ENCODE measurements at regions not wholly inside any gene's neighbourhood (a gene's known extent, or its start where the extent isn't known, plus 50 kb on each side); places are given as distances from the start of the nearest gene placed in this dataset.

- Histone ChIP-seq H3K9me3 (ENCODE audit: control insufficient read depth in 1 of 2, insufficient read depth in 1 of 2, low read depth in 1 of 2, low read length in 2 of 2) (peaks cover 4 to 5% of the 10 kb centered on the region in 2 experiments; a peak in 2 of 4 replicates), H3K27me3 (ENCODE audit: insufficient read depth, low read length) (no peaks in the 10 kb centered on the region), H3K4me3 (replicated peaks in 1 of 2; ENCODE audit: low read depth in 1 of 2, low read length in 2 of 2) (no peak overlapping the region), H2AFZ (ENCODE audit: low read depth, low read length, poor library complexity, severe bottlenecking) (no peak overlapping the region), H3K36me3 (ENCODE audit: control insufficient read depth in 1 of 2, insufficient read depth in 2 of 2, low read length in 2 of 2) (no peaks in the 10 kb centered on the region), H3K79me2 (ENCODE audit: insufficient read depth, low read length) (no peaks in the 10 kb centered on the region), H3K9ac (ENCODE audit: low read length) (no peak overlapping the region), H3K4me2 (ENCODE audit: low read length) (no peak overlapping the region), H4K20me1 (ENCODE audit: insufficient read depth) (no peaks in the 10 kb centered on the region), H3K4me1 (ENCODE audit: control insufficient read depth in 1 of 2, insufficient read depth in 2 of 2, low read length in 2 of 2) (no peaks in the 10 kb centered on the region), H3K9me2 (ENCODE audit: insufficient read depth) (no peaks in the 10 kb centered on the region), H3K27ac (ENCODE audit: low read depth, low read length) (no peak overlapping the region)
- no peak for TF ChIP-seq CBX3 (IDR thresholded peaks at IDR 0.05; ENCODE audit: low read depth)
- no peak for TF ChIP-seq ZFX (IDR thresholded peaks at IDR 0.05)
- TF ChIP-seq, protein P1, sequence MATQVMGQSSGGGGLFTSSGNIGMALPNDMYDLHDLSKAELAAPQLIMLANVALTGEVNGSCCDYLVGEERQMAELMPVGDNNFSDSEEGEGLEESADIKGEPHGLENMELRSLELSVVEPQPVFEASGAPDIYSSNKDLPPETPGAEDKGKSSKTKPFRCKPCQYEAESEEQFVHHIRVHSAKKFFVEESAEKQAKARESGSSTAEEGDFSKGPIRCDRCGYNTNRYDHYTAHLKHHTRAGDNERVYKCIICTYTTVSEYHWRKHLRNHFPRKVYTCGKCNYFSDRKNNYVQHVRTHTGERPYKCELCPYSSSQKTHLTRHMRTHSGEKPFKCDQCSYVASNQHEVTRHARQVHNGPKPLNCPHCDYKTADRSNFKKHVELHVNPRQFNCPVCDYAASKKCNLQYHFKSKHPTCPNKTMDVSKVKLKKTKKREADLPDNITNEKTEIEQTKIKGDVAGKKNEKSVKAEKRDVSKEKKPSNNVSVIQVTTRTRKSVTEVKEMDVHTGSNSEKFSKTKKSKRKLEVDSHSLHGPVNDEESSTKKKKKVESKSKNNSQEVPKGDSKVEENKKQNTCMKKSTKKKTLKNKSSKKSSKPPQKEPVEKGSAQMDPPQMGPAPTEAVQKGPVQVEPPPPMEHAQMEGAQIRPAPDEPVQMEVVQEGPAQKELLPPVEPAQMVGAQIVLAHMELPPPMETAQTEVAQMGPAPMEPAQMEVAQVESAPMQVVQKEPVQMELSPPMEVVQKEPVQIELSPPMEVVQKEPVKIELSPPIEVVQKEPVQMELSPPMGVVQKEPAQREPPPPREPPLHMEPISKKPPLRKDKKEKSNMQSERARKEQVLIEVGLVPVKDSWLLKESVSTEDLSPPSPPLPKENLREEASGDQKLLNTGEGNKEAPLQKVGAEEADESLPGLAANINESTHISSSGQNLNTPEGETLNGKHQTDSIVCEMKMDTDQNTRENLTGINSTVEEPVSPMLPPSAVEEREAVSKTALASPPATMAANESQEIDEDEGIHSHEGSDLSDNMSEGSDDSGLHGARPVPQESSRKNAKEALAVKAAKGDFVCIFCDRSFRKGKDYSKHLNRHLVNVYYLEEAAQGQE (IDR thresholded peaks at IDR 0.05; ENCODE audit: low read depth), result no peak
- no peak for TF ChIP-seq RAD21 (IDR thresholded peaks at IDR 0.05; ENCODE audit: low read depth)
- TF ChIP-seq POLR2A (IDR thresholded peaks at IDR 0.05; ENCODE audit: borderline replicate concordance, extremely low read depth, insufficient read depth, insufficient read length), result no peak
- no peak for TF ChIP-seq EGR1 (IDR thresholded peaks at IDR 0.05; ENCODE audit: low read depth)
- TF ChIP-seq MAX (IDR thresholded peaks at IDR 0.05), result no peak
- TF ChIP-seq JUND (IDR thresholded peaks at IDR 0.05), result no peak
- no peak for TF ChIP-seq EZH2phosphoT487 (IDR thresholded peaks at IDR 0.05; ENCODE audit: borderline replicate concordance)
- no peak for TF ChIP-seq CEBPB (IDR thresholded peaks at IDR 0.05; ENCODE audit: low read depth)
- no peak for TF ChIP-seq YY1 (IDR thresholded peaks at IDR 0.05; ENCODE audit: extremely low read depth, insufficient replicate concordance, low read depth, low read length)
- TF ChIP-seq, protein P2, sequence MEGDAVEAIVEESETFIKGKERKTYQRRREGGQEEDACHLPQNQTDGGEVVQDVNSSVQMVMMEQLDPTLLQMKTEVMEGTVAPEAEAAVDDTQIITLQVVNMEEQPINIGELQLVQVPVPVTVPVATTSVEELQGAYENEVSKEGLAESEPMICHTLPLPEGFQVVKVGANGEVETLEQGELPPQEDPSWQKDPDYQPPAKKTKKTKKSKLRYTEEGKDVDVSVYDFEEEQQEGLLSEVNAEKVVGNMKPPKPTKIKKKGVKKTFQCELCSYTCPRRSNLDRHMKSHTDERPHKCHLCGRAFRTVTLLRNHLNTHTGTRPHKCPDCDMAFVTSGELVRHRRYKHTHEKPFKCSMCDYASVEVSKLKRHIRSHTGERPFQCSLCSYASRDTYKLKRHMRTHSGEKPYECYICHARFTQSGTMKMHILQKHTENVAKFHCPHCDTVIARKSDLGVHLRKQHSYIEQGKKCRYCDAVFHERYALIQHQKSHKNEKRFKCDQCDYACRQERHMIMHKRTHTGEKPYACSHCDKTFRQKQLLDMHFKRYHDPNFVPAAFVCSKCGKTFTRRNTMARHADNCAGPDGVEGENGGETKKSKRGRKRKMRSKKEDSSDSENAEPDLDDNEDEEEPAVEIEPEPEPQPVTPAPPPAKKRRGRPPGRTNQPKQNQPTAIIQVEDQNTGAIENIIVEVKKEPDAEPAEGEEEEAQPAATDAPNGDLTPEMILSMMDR (IDR thresholded peaks at IDR 0.05 in 2 of 3, conservative IDR thresholded peaks at IDR 0.05 in 1 of 3; ENCODE audit: borderline replicate concordance in 1 of 3, insufficient read depth in 1 of 3, low read depth in 2 of 3, low read length in 2 of 3), result no peak
- no peak for TF ChIP-seq ZNF274 (IDR thresholded peaks at IDR 0.05; ENCODE audit: low read depth, low read length)
- no peak for TF ChIP-seq ELF1 (IDR thresholded peaks at IDR 0.05; ENCODE audit: borderline replicate concordance, low read depth)
- no peak for TF ChIP-seq ZBTB33 (IDR thresholded peaks at IDR 0.05; ENCODE audit: extremely low read depth, insufficient replicate concordance, low read length)
- TF ChIP-seq FOSL1 (IDR thresholded peaks at IDR 0.05; ENCODE audit: low read depth), result no peak
- TF ChIP-seq EZH2 (IDR thresholded peaks at IDR 0.05), result no peak
- no peak for TF ChIP-seq SIN3A (IDR thresholded peaks at IDR 0.05; ENCODE audit: low read depth)
- ChIA-PET RAD21 (ENCODE audit: low non-redundant PET in 1 of 2, low total read pairs in 2 of 2, uncharacterized antibody in 2 of 2, unreplicated experiment in 2 of 2) (no interaction called here), CTCF (no interaction called here), POLR2A (no interaction called here)
- no peak for ATAC-seq
- DNase-seq (ENCODE audit: low read depth, low spot score), result no peak
- intact Hi-C loops (cut with micrococcal nuclease), result no loop called here
- no TSS peak for BruUV-seq (replicated peaks)
Observed at GRCh38 chr2:6392966-6393365, 472.7 kb downstream of the CMPK2 start.

All from HCT116 (cell line).